Progenitor cell of endocrine pancreas (in vitro differentiated cells): ENCODE measurements at regions not wholly inside any gene's neighbourhood (a gene's known extent, or its start where the extent isn't known, plus 50 kb on each side); places are given as distances from the start of the nearest gene placed in this dataset.

Experiments
- DNase-seq: peaks from one replicate; pipeline ENCODE4 v3.0.0; 2021; ENCODE audit warnings: low spot score; ENCODE audit not compliant: unreplicated experiment
- H3K27ac Mint-ChIP-seq: 2 replicates; pipeline ENCODE4 v1.8.0; 2021; ENCODE audit warnings: mild to moderate bottlenecking, moderate library complexity, mixed read lengths
- H3K27me3 Mint-ChIP-seq: 2 replicates; pipeline ENCODE4 v1.8.0; 2021; ENCODE audit warnings: mixed read lengths
- H3K36me3 Mint-ChIP-seq: 2 replicates; pipeline ENCODE4 v1.8.0; 2022; ENCODE audit warnings: mixed read lengths; ENCODE audit not compliant: insufficient read depth
- H3K4me1 Mint-ChIP-seq: 2 replicates; pipeline ENCODE4 v1.8.0; 2021; ENCODE audit warnings: low read depth, mixed read lengths
- H3K4me3 Mint-ChIP-seq: 2 replicates; pipeline ENCODE4 v1.8.0; 2021; ENCODE audit warnings: low read depth, mild to moderate bottlenecking, moderate library complexity, mixed read lengths
- H3K9me3 Mint-ChIP-seq: 2 replicates; pipeline ENCODE4 v1.8.0; 2021; ENCODE audit warnings: low read depth, mixed read lengths
- TF ChIP-seq, protein P1 (sequence below): fragments of 200-600 bp; sonication (generic); IDR thresholded peaks from one replicate; pipeline ENCODE4 v1.5.0; 2021; ENCODE audit warnings: antibody characterized with exemption, mild to moderate bottlenecking; ENCODE audit not compliant: unreplicated experiment

DNA sequence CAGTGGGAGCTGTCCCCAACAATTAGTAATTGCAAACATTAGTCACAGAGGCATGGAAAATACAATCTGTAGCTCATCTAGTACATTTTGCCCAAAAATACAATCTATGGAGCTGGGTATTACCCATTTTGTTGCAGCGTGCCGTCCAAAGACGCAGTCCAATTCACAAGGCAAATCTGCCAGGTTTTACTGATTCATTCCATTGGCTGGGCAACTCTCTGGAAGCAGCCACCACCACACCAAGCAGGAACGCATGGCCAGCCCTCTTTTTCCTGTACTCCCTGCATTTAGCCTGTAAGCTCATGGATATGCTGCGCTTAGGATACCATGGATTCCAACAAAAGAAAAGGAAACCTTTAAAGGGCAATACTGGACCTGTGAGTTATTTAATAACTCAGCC, 60.5 kb upstream of the ARRDC4 start:
- Mint-ChIP-seq H3K36me3 (no peaks in the 10 kb centered on the region), H3K9me3 (no peaks in the 10 kb centered on the region), H3K4me1 (peaks cover 2% of the 10 kb centered on the region), H3K27me3 (peaks cover 32% of the 10 kb centered on the region), H3K4me3 (no peak overlapping the region), H3K27ac (no peak overlapping the region)
- no peak for DNase-seq
- TF ChIP-seq, protein P1, sequence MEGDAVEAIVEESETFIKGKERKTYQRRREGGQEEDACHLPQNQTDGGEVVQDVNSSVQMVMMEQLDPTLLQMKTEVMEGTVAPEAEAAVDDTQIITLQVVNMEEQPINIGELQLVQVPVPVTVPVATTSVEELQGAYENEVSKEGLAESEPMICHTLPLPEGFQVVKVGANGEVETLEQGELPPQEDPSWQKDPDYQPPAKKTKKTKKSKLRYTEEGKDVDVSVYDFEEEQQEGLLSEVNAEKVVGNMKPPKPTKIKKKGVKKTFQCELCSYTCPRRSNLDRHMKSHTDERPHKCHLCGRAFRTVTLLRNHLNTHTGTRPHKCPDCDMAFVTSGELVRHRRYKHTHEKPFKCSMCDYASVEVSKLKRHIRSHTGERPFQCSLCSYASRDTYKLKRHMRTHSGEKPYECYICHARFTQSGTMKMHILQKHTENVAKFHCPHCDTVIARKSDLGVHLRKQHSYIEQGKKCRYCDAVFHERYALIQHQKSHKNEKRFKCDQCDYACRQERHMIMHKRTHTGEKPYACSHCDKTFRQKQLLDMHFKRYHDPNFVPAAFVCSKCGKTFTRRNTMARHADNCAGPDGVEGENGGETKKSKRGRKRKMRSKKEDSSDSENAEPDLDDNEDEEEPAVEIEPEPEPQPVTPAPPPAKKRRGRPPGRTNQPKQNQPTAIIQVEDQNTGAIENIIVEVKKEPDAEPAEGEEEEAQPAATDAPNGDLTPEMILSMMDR, result no peak

DNA sequence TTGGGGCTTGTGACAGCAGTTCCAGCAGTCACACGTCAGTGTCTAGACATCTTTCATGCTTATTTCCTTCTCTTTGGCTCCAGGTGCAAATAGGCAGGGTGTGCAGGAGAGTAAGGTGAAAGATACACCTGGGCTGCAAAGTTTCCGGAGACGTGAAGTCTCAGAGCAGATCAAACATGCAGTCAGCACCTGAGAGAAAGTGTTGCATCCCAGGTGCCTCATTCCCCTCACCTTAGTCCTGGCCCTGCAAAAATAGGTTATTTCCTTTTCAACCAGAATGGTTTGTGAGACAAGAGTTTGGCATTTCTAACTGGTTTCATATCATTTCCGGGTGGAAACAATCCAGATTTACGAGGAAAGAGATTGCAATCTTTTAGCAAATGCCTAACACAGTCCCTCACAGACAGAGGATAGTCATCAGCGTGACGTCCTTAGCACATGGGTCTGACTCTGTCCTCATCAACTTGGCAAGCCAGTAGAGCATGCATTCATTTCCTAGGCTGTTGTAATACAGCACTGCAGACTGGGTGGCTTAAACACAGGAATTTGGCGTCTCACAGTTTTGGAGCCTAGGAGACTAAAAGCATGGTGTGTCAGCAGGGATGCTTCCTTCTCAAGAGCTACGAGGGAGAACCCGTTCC, 58.2 kb upstream of the ARRDC4 start:
- H3K27me3 Mint-ChIP-seq, result peaks cover 51% of the 10 kb centered on the region
- no peak for DNase-seq
- no peaks in the 10 kb centered on the region for H3K36me3 Mint-ChIP-seq
- H3K27ac Mint-ChIP-seq, result no peak overlapping the region
- TF ChIP-seq, protein P1, result no peak
- H3K9me3 Mint-ChIP-seq, result no peaks in the 10 kb centered on the region
- peaks cover 2% of the 10 kb centered on the region for H3K4me1 Mint-ChIP-seq
- no peak overlapping the region for H3K4me3 Mint-ChIP-seq

DNA sequence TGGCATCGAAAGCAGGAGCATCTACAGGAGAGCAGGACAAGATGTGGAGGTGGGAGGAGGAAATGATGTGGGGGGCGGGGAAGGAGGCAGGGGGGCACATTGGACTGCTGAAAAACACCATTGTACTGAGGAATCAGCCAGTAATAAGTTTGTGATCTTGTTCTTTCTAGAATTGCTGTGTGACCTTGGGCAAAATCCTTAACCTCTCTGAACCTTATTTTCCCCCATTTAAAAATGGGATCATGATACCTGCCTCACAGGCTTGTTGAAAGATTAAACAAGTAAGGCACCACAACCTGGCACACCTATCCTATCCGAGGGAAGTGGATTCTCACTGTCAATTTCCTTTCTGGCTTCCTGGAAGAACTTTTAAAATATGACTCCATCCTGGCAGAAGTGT, 56.9 kb upstream of the ARRDC4 start:
- TF ChIP-seq, protein P1, result no peak
- no peak for DNase-seq
- Mint-ChIP-seq H3K4me3 (no peak overlapping the region), H3K27ac (no peak overlapping the region), H3K27me3 (peaks cover 60% of the 10 kb centered on the region), H3K9me3 (no peaks in the 10 kb centered on the region), H3K4me1 (peaks cover 2% of the 10 kb centered on the region), H3K36me3 (no peaks in the 10 kb centered on the region)

DNA sequence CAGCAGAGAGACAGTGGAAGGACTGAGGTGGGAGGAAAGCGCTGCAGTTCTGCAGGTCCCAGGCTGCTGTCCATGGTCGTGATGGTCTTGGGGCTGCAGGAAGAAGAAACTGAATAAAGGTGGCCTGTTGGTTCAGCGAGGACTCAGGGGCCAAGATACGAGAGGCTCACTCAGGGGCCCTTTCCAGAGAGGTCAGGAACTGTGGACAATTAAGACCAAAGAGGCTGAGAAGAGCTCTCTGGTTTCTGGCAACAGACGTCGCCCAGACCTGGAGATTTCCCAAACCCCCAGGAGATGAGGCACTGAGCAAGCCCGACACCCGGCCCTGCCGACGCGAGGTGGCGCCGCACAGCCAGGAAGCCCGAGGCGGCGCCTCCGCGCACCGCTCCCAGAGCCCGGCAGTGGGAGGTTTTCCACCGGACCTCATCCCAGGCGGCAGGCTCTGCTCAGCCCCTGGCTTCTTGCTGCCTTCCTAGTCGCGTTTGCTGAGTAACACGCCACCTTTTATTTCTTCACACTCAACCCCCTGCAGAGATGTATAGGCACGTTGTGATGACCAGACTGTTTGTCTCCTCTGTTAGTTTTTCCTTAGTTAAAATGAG, 56.4 kb upstream of the ARRDC4 start:
- Mint-ChIP-seq H3K27ac (no peak overlapping the region), H3K4me3 (no peak overlapping the region), H3K36me3 (no peaks in the 10 kb centered on the region), H3K4me1 (peaks cover 2% of the 10 kb centered on the region), H3K27me3 (peaks cover 61% of the 10 kb centered on the region), H3K9me3 (no peaks in the 10 kb centered on the region)
- TF ChIP-seq, protein P1, result peak; percentile 83
- peak; percentile 69 for DNase-seq

DNA sequence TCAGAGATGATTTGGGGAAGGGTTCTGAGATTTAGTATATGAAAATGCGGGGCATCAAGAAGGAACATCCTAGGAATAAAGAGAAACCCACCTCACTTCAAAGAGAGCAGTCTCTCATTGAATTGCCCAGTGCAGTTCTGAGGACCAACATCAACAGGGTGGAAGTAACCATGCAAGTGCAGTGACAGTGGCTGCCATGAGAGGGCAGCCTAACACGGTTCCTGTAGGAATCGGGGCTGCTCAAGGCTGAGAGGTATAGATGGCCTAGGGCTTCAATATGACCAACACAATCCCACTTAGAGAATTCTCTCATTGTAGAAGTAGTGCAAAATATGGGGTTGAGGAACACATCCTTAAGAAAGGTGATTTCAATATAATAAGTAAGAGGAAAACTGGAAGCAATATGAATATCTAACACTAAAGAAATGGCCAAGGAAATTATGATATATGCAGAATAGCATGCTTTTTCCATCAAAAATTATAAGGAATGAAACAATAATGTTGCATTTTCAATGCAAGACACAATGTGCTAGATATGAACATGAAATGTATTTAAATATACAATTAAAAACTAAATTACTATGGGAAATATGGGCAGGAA, 51.1 kb upstream of the ARRDC4 start:
- Mint-ChIP-seq H3K27me3 (peaks cover 55% of the 10 kb centered on the region), H3K9me3 (no peaks in the 10 kb centered on the region), H3K36me3 (no peaks in the 10 kb centered on the region), H3K4me1 (no peaks in the 10 kb centered on the region), H3K27ac (no peak overlapping the region), H3K4me3 (no peak overlapping the region)
- DNase-seq, result peak; percentile 56
- TF ChIP-seq, protein P1, result peak; percentile 86
